ENCODE measurements at regions not wholly inside any gene's neighbourhood (a gene's known extent, or its start where the extent isn't known, plus 50 kb on each side); places are given as distances from the start of the nearest gene placed in this dataset.

GRCh38 chr6:139494376-139494990 lies 120.0 kb upstream of the CITED2 start:
- H3K4me3 ChIP-seq (ENCODE audit: low read length): no peak overlapping the region
- H3K27me3 ChIP-seq (ENCODE audit: insufficient read depth, low read length): no peaks in the 10 kb centered on the region
- H3K9me3 ChIP-seq (ENCODE audit: insufficient read depth, low read depth, low read length): no peaks in the 10 kb centered on the region
- H3K9ac ChIP-seq (ENCODE audit: low read depth, low read length): no peak overlapping the region
- 96% methylated on average over 9 of the region's 9 CpGs for WGBS
- H3K27ac ChIP-seq (ENCODE audit: low read depth, low read length): no peak overlapping the region
- no peaks in the 10 kb centered on the region for H3K36me3 ChIP-seq (ENCODE audit: insufficient read depth, low read length)
- H3K4me1 ChIP-seq (ENCODE audit: insufficient read depth, low read length): peaks cover 5% of the 10 kb centered on the region; the same call in 1 of the 2 replicates

- no peak overlapping the region for H3K4me3 ChIP-seq (ENCODE audit: low read length)
- no peaks in the 10 kb centered on the region for H3K27me3 ChIP-seq (ENCODE audit: insufficient read depth, low read length)
- WGBS: 78% methylated on average over 3 of the region's 4 CpGs
- no peaks in the 10 kb centered on the region for H3K9me3 ChIP-seq (ENCODE audit: insufficient read depth, low read depth, low read length)
- H3K4me1 ChIP-seq (ENCODE audit: insufficient read depth, low read length): no peaks in the 10 kb centered on the region
- H3K9ac ChIP-seq (ENCODE audit: low read depth, low read length): no peak overlapping the region
- no peaks in the 10 kb centered on the region for H3K36me3 ChIP-seq (ENCODE audit: insufficient read depth, low read length)
- no peak overlapping the region for H3K27ac ChIP-seq (ENCODE audit: low read depth, low read length)
These were observed 116.0 kb upstream of the CITED2 start for GRCh38 chr6:139490482-139490881.

- H3K4me3 ChIP-seq (ENCODE audit: low read length): no peak overlapping the region
- H3K9ac ChIP-seq (ENCODE audit: low read depth, low read length): no peak overlapping the region
- peaks cover 15% of the 10 kb centered on the region for H3K4me1 ChIP-seq (ENCODE audit: insufficient read depth, low read length)
- H3K36me3 ChIP-seq (ENCODE audit: insufficient read depth, low read length): no peaks in the 10 kb centered on the region
- no peaks in the 10 kb centered on the region for H3K27me3 ChIP-seq (ENCODE audit: insufficient read depth, low read length)
- H3K9me3 ChIP-seq (ENCODE audit: insufficient read depth, low read depth, low read length): no peaks in the 10 kb centered on the region
- no peak overlapping the region for H3K27ac ChIP-seq (ENCODE audit: low read depth, low read length)
These were observed 112.0 kb upstream of the CITED2 start for GRCh38 chr6:139486476-139486799.

GRCh38 chr6:139485742-139486475 lies 111.5 kb upstream of the CITED2 start:
- Histone ChIP-seq H3K4me1 (ENCODE audit: insufficient read depth, low read length) (peaks cover 18% of the 10 kb centered on the region), H3K9me3 (ENCODE audit: insufficient read depth, low read depth, low read length) (no peaks in the 10 kb centered on the region), H3K27me3 (ENCODE audit: insufficient read depth, low read length) (no peaks in the 10 kb centered on the region), H3K9ac (ENCODE audit: low read depth, low read length) (no peak overlapping the region), H3K4me3 (ENCODE audit: low read length) (no peak overlapping the region), H3K36me3 (ENCODE audit: insufficient read depth, low read length) (no peaks in the 10 kb centered on the region), H3K27ac (ENCODE audit: low read depth, low read length) (no peak overlapping the region)
- 91% methylated on average over 4 of the region's 5 CpGs for WGBS

GRCh38 chr6:139485185-139485584 lies 110.7 kb upstream of the CITED2 start:
- no peak overlapping the region for H3K9ac ChIP-seq (ENCODE audit: low read depth, low read length)
- peaks cover 25% of the 10 kb centered on the region for H3K4me1 ChIP-seq (ENCODE audit: insufficient read depth, low read length)
- no peak overlapping the region for H3K27ac ChIP-seq (ENCODE audit: low read depth, low read length)
- no peaks in the 10 kb centered on the region for H3K27me3 ChIP-seq (ENCODE audit: insufficient read depth, low read length)
- H3K36me3 ChIP-seq (ENCODE audit: insufficient read depth, low read length): no peaks in the 10 kb centered on the region
- H3K9me3 ChIP-seq (ENCODE audit: insufficient read depth, low read depth, low read length): no peaks in the 10 kb centered on the region
- H3K4me3 ChIP-seq (ENCODE audit: low read length): no peak overlapping the region
- WGBS: 100% methylated on average over 1 of the region's 2 CpGs

GRCh38 chr6:139483079-139483478 lies 108.6 kb upstream of the CITED2 start:
- H3K27ac ChIP-seq (ENCODE audit: low read depth, low read length): no peak overlapping the region; the same call in 1 of the 2 replicates
- no peak overlapping the region for H3K9ac ChIP-seq (ENCODE audit: low read depth, low read length)
- H3K27me3 ChIP-seq (ENCODE audit: insufficient read depth, low read length): no peaks in the 10 kb centered on the region
- no peaks in the 10 kb centered on the region for H3K36me3 ChIP-seq (ENCODE audit: insufficient read depth, low read length)
- no peak overlapping the region for H3K4me3 ChIP-seq (ENCODE audit: low read length)
- H3K4me1 ChIP-seq (ENCODE audit: insufficient read depth, low read length): peaks cover 36% of the 10 kb centered on the region
- 9% methylated on average over 8 of the region's 8 CpGs for WGBS
- H3K9me3 ChIP-seq (ENCODE audit: insufficient read depth, low read depth, low read length): no peaks in the 10 kb centered on the region

- H3K36me3 ChIP-seq (ENCODE audit: insufficient read depth, low read length): no peaks in the 10 kb centered on the region
- peaks cover 43% of the 10 kb centered on the region for H3K4me1 ChIP-seq (ENCODE audit: insufficient read depth, low read length)
- H3K4me3 ChIP-seq (ENCODE audit: low read length): no peak overlapping the region
- 0 out of 2 replicates have a peak overlapping the region, but pooled peaks have one; percentile 17 for H3K27ac ChIP-seq (ENCODE audit: low read depth, low read length)
- no peaks in the 10 kb centered on the region for H3K27me3 ChIP-seq (ENCODE audit: insufficient read depth, low read length)
- no peaks in the 10 kb centered on the region for H3K9me3 ChIP-seq (ENCODE audit: insufficient read depth, low read depth, low read length)
- 44% methylated on average over 2 of the region's 3 CpGs for WGBS
- H3K9ac ChIP-seq (ENCODE audit: low read depth, low read length): no peak overlapping the region
These were observed 107.8 kb upstream of the CITED2 start for GRCh38 chr6:139482287-139482686.

- H3K4me3 ChIP-seq (ENCODE audit: low read length): no peak overlapping the region
- peak overlapping the region; percentile 5; the same call in 1 of the 2 replicates for H3K27ac ChIP-seq (ENCODE audit: low read depth, low read length)
- H3K9ac ChIP-seq (ENCODE audit: low read depth, low read length): no peak overlapping the region
- H3K9me3 ChIP-seq (ENCODE audit: insufficient read depth, low read depth, low read length): no peaks in the 10 kb centered on the region
- peaks cover 61% of the 10 kb centered on the region for H3K4me1 ChIP-seq (ENCODE audit: insufficient read depth, low read length)
- 78% methylated on average over 10 of the region's 10 CpGs for WGBS
- H3K27me3 ChIP-seq (ENCODE audit: insufficient read depth, low read length): no peaks in the 10 kb centered on the region
- no peaks in the 10 kb centered on the region for H3K36me3 ChIP-seq (ENCODE audit: insufficient read depth, low read length)
These were observed 106.1 kb upstream of the CITED2 start for GRCh38 chr6:139480356-139481165.

- Histone ChIP-seq H3K36me3 (ENCODE audit: insufficient read depth, low read length) (no peaks in the 10 kb centered on the region), H3K9ac (ENCODE audit: low read depth, low read length) (no peak overlapping the region; the same call in 1 of the 2 replicates), H3K9me3 (ENCODE audit: insufficient read depth, low read depth, low read length) (no peaks in the 10 kb centered on the region), H3K27ac (ENCODE audit: low read depth, low read length) (no peak overlapping the region), H3K4me3 (ENCODE audit: low read length) (no peak overlapping the region), H3K4me1 (ENCODE audit: insufficient read depth, low read length) (peaks cover 70% of the 10 kb centered on the region), H3K27me3 (ENCODE audit: insufficient read depth, low read length) (no peaks in the 10 kb centered on the region)
- 61% methylated on average over 8 of the region's 8 CpGs for WGBS
These were observed 105.2 kb upstream of the CITED2 start for GRCh38 chr6:139479433-139480222.

GRCh38 chr6:139475646-139476045 lies 101.2 kb upstream of the CITED2 start:
- Histone ChIP-seq H3K36me3 (ENCODE audit: insufficient read depth, low read length) (no peaks in the 10 kb centered on the region), H3K9me3 (ENCODE audit: insufficient read depth, low read depth, low read length) (no peaks in the 10 kb centered on the region), H3K27me3 (ENCODE audit: insufficient read depth, low read length) (no peaks in the 10 kb centered on the region), H3K4me1 (ENCODE audit: insufficient read depth, low read length) (peaks cover 71% of the 10 kb centered on the region), H3K4me3 (ENCODE audit: low read length) (no peak overlapping the region), H3K27ac (ENCODE audit: low read depth, low read length) (no peak overlapping the region), H3K9ac (ENCODE audit: low read depth, low read length) (no peak overlapping the region)
- 82% methylated on average over 2 of the region's 4 CpGs for WGBS
